Parathyroid adenoma (tissue), 2 donors: ENCODE measurements at regions not wholly inside any gene's neighbourhood (a gene's known extent, or its start where the extent isn't known, plus 50 kb on each side); places are given as distances from the start of the nearest gene placed in this dataset.

Experiments
- H2AFZ ChIP-seq: fragments of 300-600 bp; sonication (generic); one replicate; pipeline ENCODE4 v1.7.0; 2017; ENCODE audit warnings: antibody characterized with exemption, mild to moderate bottlenecking
- H3K27ac ChIP-seq: fragments of 300-600 bp; sonication (generic); one replicate; pipeline ENCODE4 v1.7.0; 2017
- H3K27me3 ChIP-seq: fragments of 300-600 bp; sonication (generic); one replicate; pipeline ENCODE4 v1.7.0; 2017; ENCODE audit warnings: low read length; ENCODE audit not compliant: control insufficient read depth, insufficient read depth
- H3K36me3 ChIP-seq: fragments of 300-600 bp; sonication (generic); one replicate; pipeline ENCODE4 v1.7.0; 2017; ENCODE audit warnings: low read length; ENCODE audit not compliant: control insufficient read depth, insufficient read depth
- H3K4me1 ChIP-seq: fragments of 300-600 bp; sonication (generic); one replicate; pipeline ENCODE4 v1.7.0; 2017; ENCODE audit warnings: control low read depth
- H3K4me2 ChIP-seq: fragments of 300-600 bp; sonication (generic); one replicate; pipeline ENCODE4 v1.7.0; 2017; ENCODE audit warnings: low read length
- H3K4me3 ChIP-seq: fragments of 300-600 bp; sonication (generic); one replicate; pipeline ENCODE4 v1.7.0; 2017; ENCODE audit warnings: low read depth, low read length
- H3K79me2 ChIP-seq: fragments of 300-600 bp; sonication (generic); one replicate; pipeline ENCODE4 v1.7.0; 2017; ENCODE audit warnings: control low read depth
- H3K9ac ChIP-seq: fragments of 300-600 bp; sonication (generic); one replicate; pipeline ENCODE4 v1.7.0; 2017; ENCODE audit warnings: mild to moderate bottlenecking
- H3K9me3 ChIP-seq: fragments of 300-600 bp; sonication (generic); one replicate; pipeline ENCODE4 v1.7.0; 2017; ENCODE audit warnings: low read length; ENCODE audit not compliant: control insufficient read depth
- TF ChIP-seq, protein P1 (sequence below): fragments of 300-600 bp; sonication (generic); IDR thresholded peaks from one replicate; pipeline ENCODE4 v1.7.0; 2017; ENCODE audit warnings: antibody characterized with exemption, mild to moderate bottlenecking
- donor health status: primary hyperparathyroidism.

DNA sequence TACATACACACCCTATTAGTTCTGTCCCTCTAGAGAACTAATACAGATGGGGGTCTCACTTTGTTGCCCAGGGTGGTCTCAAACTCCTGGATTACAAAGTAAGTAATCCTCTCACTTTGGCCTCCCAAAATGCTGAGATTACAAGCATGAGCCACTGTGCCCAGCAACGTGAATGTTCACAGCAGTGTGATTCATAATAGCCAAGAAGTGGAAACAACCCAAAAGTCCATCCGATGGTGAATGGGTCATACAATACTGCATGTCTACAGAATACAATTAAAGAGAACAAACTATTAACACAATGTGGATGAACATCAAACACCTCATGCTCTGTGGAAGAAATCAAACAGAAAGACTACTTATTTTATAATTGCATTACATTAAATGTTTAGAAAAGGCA lies 57.3 kb upstream of the SYNE2 start:
- Histone ChIP-seq H3K79me2 (no peaks in the 10 kb centered on the region), H3K27me3 (no peaks in the 10 kb centered on the region), H3K9ac (no peak overlapping the region), H3K4me2 (no peak overlapping the region), H3K36me3 (no peaks in the 10 kb centered on the region), H3K4me1 (no peaks in the 10 kb centered on the region), H3K4me3 (no peak overlapping the region), H3K27ac (no peak overlapping the region), H2AFZ (no peak overlapping the region), H3K9me3 (no peaks in the 10 kb centered on the region)
- TF ChIP-seq, protein P1, sequence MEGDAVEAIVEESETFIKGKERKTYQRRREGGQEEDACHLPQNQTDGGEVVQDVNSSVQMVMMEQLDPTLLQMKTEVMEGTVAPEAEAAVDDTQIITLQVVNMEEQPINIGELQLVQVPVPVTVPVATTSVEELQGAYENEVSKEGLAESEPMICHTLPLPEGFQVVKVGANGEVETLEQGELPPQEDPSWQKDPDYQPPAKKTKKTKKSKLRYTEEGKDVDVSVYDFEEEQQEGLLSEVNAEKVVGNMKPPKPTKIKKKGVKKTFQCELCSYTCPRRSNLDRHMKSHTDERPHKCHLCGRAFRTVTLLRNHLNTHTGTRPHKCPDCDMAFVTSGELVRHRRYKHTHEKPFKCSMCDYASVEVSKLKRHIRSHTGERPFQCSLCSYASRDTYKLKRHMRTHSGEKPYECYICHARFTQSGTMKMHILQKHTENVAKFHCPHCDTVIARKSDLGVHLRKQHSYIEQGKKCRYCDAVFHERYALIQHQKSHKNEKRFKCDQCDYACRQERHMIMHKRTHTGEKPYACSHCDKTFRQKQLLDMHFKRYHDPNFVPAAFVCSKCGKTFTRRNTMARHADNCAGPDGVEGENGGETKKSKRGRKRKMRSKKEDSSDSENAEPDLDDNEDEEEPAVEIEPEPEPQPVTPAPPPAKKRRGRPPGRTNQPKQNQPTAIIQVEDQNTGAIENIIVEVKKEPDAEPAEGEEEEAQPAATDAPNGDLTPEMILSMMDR = no peak

- TF ChIP-seq, protein P1 = no peak
- H3K4me3 ChIP-seq = peak overlapping the region; percentile 35
- H3K4me2 ChIP-seq = peak overlapping the region; percentile 59
- no peak overlapping the region for H3K9ac ChIP-seq
- no peaks in the 10 kb centered on the region for H3K36me3 ChIP-seq
- no peaks in the 10 kb centered on the region for H3K9me3 ChIP-seq
- no peaks in the 10 kb centered on the region for H3K79me2 ChIP-seq
- no peaks in the 10 kb centered on the region for H3K4me1 ChIP-seq
- peak overlapping the region; percentile 62 for H2AFZ ChIP-seq
- no peak overlapping the region for H3K27ac ChIP-seq
- H3K27me3 ChIP-seq = no peaks in the 10 kb centered on the region
Observed at GRCh38 chr14:63800083-63800482, 52.7 kb upstream of the SYNE2 start.

DNA sequence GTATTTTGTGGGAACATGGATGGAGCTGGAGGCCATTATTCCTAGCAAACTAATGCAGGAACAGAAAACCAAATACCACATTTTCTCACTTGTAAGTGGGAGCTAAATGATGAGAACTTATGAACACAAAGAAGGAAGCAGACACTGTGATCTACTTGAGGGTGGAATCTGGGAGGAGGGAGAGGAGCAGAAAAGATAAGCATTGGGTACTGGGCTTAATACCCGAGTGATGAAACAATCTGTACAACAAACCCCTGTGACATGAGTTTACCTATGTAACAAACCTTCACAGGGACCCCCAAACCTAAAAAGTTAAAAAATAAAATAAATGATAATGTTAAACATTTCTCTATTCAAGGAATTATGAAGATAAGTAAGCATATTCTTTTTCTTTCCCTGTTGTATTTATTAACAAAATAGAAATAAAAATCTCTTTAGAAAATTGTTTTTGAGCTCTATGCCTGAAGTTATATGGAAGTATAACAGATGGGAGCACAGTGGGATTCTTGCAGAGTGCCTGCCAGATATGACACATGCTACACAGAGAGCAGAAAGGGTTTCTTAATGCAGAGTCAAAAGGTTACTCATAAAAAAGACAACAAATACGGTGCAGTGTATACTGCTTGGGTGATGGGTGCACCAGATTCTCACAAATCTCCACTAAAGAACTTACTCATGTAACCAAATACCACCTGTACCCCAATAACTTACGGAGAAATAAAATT lies 52.0 kb upstream of the SYNE2 start:
- Histone ChIP-seq H2AFZ (no peak overlapping the region), H3K4me1 (no peaks in the 10 kb centered on the region), H3K4me2 (no peak overlapping the region), H3K4me3 (no peak overlapping the region), H3K36me3 (no peaks in the 10 kb centered on the region), H3K9me3 (no peaks in the 10 kb centered on the region), H3K79me2 (no peaks in the 10 kb centered on the region), H3K27ac (no peak overlapping the region), H3K27me3 (no peaks in the 10 kb centered on the region), H3K9ac (no peak overlapping the region)
- TF ChIP-seq, protein P1 = no peak
